IPS DF 6.9 (cell line): ENCODE measurements at regions not wholly inside any gene's neighbourhood (a gene's known extent, or its start where the extent isn't known, plus 50 kb on each side); places are given as distances from the start of the nearest gene placed in this dataset.
"Not testable (repeated sequence)": the region's sequence is repeated elsewhere in the genome, so short reads cannot be mapped to it uniquely, and the experiment has no call there.

Experiments used
- DNase-seq: peaks from one replicate; pipeline ENCODE4 v3.0.0-alpha.2; 2013; ENCODE audit warnings: low read depth, low spot score
- H3K27ac ChIP-seq: one replicate; pipeline ENCODE4 v1.5.1; 2013; ENCODE audit warnings: low read length, control low read depth
- H3K27me3 ChIP-seq: 2 replicates; pipeline ENCODE4 v1.6.1; 2013; ENCODE audit warnings: mild to moderate bottlenecking, low read length; ENCODE audit not compliant: control insufficient read depth, insufficient read depth
- H3K36me3 ChIP-seq: 2 replicates; pipeline ENCODE4 v1.6.1; 2013; ENCODE audit warnings: low read length; ENCODE audit not compliant: control insufficient read depth, insufficient read depth
- H3K4me1 ChIP-seq: 2 replicates; pipeline ENCODE4 v1.6.1; 2013; ENCODE audit warnings: low read length; ENCODE audit not compliant: control insufficient read depth, insufficient read depth
- H3K4me3 ChIP-seq: 2 replicates; pipeline ENCODE4 v1.5.1; 2013; ENCODE audit warnings: mild to moderate bottlenecking, low read length
- H3K9me3 ChIP-seq: 2 replicates; pipeline ENCODE4 v1.6.1; 2013; ENCODE audit warnings: low read length, inconsistent platforms; ENCODE audit not compliant: control insufficient read depth, insufficient read depth
- WGBS: extraction: QIAGEN DNeasy Blood & Tissue Kit; methylation state at CpG from one replicate; pipeline ENCODE4 v1.1.7; 2013; ENCODE audit warnings: mixed read lengths, missing lambda C conversion rate; ENCODE audit not compliant: insufficient read length, insufficient coverage; 5-methylcytosine and 5-hydroxymethylcytosine counted together

- H3K36me3 ChIP-seq = no peaks in the 10 kb centered on the region
- H3K4me1 ChIP-seq = no peaks in the 10 kb centered on the region
- no peaks in the 10 kb centered on the region for H3K27me3 ChIP-seq
- no peak for DNase-seq
- WGBS = no CpG with 5 or more reads among the region's 6 CpGs
- no peak overlapping the region for H3K27ac ChIP-seq
- H3K9me3 ChIP-seq = no peaks in the 10 kb centered on the region
- H3K4me3 ChIP-seq = no peak overlapping the region
Measured at GRCh38 chr7:32648408-32649156, 153.3 kb downstream of the AVL9 start.

GRCh38 chr7:32645255-32645654 lies 150.0 kb downstream of the AVL9 start:
- not testable (repeated sequence) for DNase-seq, H3K4me1 ChIP-seq, H3K27me3 ChIP-seq, H3K27ac ChIP-seq, H3K4me3 ChIP-seq, H3K36me3 ChIP-seq, H3K9me3 ChIP-seq
- WGBS = no CpG with 5 or more reads among the region's 2 CpGs

GRCh38 chr7:32643194-32643593 lies 147.9 kb downstream of the AVL9 start:
- no peaks in the 10 kb centered on the region for H3K36me3 ChIP-seq
- H3K27ac ChIP-seq = no peak overlapping the region
- H3K4me3 ChIP-seq = no peak overlapping the region
- no CpG with 5 or more reads among the region's 5 CpGs for WGBS
- H3K4me1 ChIP-seq = no peaks in the 10 kb centered on the region
- no peak for DNase-seq
- no peaks in the 10 kb centered on the region for H3K9me3 ChIP-seq
- H3K27me3 ChIP-seq = no peaks in the 10 kb centered on the region

GRCh38 chr7:32639122-32639521 lies 143.8 kb downstream of the AVL9 start:
- Histone ChIP-seq H3K4me1 (no peaks in the 10 kb centered on the region), H3K36me3 (no peaks in the 10 kb centered on the region), H3K27me3 (no peaks in the 10 kb centered on the region), H3K4me3 (no peak overlapping the region), H3K27ac (no peak overlapping the region), H3K9me3 (no peaks in the 10 kb centered on the region)
- WGBS = no CpG with 5 or more reads among the region's 3 CpGs
- DNase-seq = no peak

- H3K36me3 ChIP-seq, DNase-seq, H3K4me1 ChIP-seq, H3K4me3 ChIP-seq, H3K27ac ChIP-seq, H3K9me3 ChIP-seq, H3K27me3 ChIP-seq: not testable (repeated sequence)
- no CpG with 5 or more reads among the region's 1 CpG for WGBS
Measured at GRCh38 chr7:32638479-32639121, 143.3 kb downstream of the AVL9 start.
